Stimulated activated CD8-positive, alpha-beta memory T cell treated with anti-CD3 and anti-CD28 coated beads, Interleukin-2, amount 100 ng/mL, for 48 hours (primary cell): ENCODE measurements at regions not wholly inside any gene's neighbourhood (a gene's known extent, or its start where the extent isn't known, plus 50 kb on each side); places are given as distances from the start of the nearest gene placed in this dataset.
"Not testable (repeated sequence)": the region's sequence is repeated elsewhere in the genome, so short reads cannot be mapped to it uniquely, and the experiment has no call there.

Experiments used
- DNase-seq, 2 donors: peaks; one replicate each; pipeline ENCODE4 v3.0.0-alpha.2; 2020; ENCODE audit warnings: low read depth in 2 of 2

- no peak for DNase-seq
Measured at GRCh38 chr21:35473496-35473895, 424.4 kb upstream of the RUNX1 start.

- no peak for DNase-seq
Measured at GRCh38 chr21:35470522-35470921, 421.4 kb upstream of the RUNX1 start.

GRCh38 chr21:35469498-35469897, 420.4 kb upstream of the RUNX1 start:
- DNase-seq: no peak

GRCh38 chr21:35468991-35469390, 419.9 kb upstream of the RUNX1 start:
- DNase-seq: no peak

- no peak for DNase-seq
Measured at GRCh38 chr21:35467566-35467965, 418.5 kb upstream of the RUNX1 start.

GRCh38 chr21:35466681-35467080, 417.6 kb upstream of the RUNX1 start:
- not testable (repeated sequence) for DNase-seq

- DNase-seq: no peak
Measured at GRCh38 chr21:35465741-35466140, 416.6 kb upstream of the RUNX1 start.

- DNase-seq: no peak
Measured at GRCh38 chr21:35461700-35462099, 412.6 kb upstream of the RUNX1 start.

- no peak for DNase-seq
Measured at GRCh38 chr21:35460441-35460840, 411.3 kb upstream of the RUNX1 start.

- DNase-seq: no peak
Measured at GRCh38 chr21:35458405-35458804, 409.3 kb upstream of the RUNX1 start.

- no peak for DNase-seq
Measured at GRCh38 chr21:35457097-35457804, 408.1 kb upstream of the RUNX1 start.

GRCh38 chr21:35451276-35451675, 402.2 kb upstream of the RUNX1 start:
- DNase-seq: no peak

GRCh38 chr21:35450830-35451229, 401.7 kb upstream of the RUNX1 start:
- no peak for DNase-seq

GRCh38 chr21:35449846-35450245, 400.7 kb upstream of the RUNX1 start:
- no peak for DNase-seq

GRCh38 chr21:35448876-35449599, 399.9 kb upstream of the RUNX1 start:
- DNase-seq: no peak

GRCh38 chr21:35444391-35444790, 395.3 kb upstream of the RUNX1 start:
- no peak for DNase-seq

GRCh38 chr21:35441868-35442582, 392.9 kb upstream of the RUNX1 start:
- no peak for DNase-seq

GRCh38 chr21:35438643-35439404, 389.7 kb upstream of the RUNX1 start:
- DNase-seq: no peak

- DNase-seq: no peak
Measured at GRCh38 chr21:35437941-35438340, 388.8 kb upstream of the RUNX1 start.

GRCh38 chr21:35436899-35437298, 387.8 kb upstream of the RUNX1 start:
- no peak for DNase-seq

- DNase-seq: not testable (repeated sequence)
Measured at GRCh38 chr21:35432601-35433000, 383.5 kb upstream of the RUNX1 start.

- DNase-seq: no peak
Measured at GRCh38 chr21:35430260-35430659, 381.2 kb upstream of the RUNX1 start.
